Naive thymus-derived CD4-positive, alpha-beta T cell (primary cell): ENCODE measurements at regions not wholly inside any gene's neighbourhood (a gene's known extent, or its start where the extent isn't known, plus 50 kb on each side); places are given as distances from the start of the nearest gene placed in this dataset.
A peak's percentile ranks its signal among the peaks of the same experiment; 100 is the strongest.

Source experiments
- ATAC-seq: fragments of 150-1000 bp; cut with Tn5 transposase; 2 replicates; pipeline ENCODE4 v1.10.0; 2021; ENCODE audit warnings: mild to moderate bottlenecking, moderate library complexity
- CTCF ChIA-PET: fragments of 350-600 bp; sonication (Branson Sonifier 250); formaldehyde crosslinking; loops from one replicate; lab custom pipeline; 2021; ENCODE audit warnings: antibody characterized with exemption; lab: Charles Lee
- POLR2A ChIA-PET: fragments of 350-600 bp; sonication (Branson Sonifier 250); formaldehyde crosslinking; loops from one replicate; lab custom pipeline; 2021; ENCODE audit warnings: antibody characterized with exemption, inconsistent platforms; lab: Charles Lee
- DNase-seq, 9 donors: peaks; one replicate each; pipeline versions ENCODE4 v3.0.0 to v3.0.0-alpha.2; 2020 to 2022; ENCODE audit warnings: mixed read lengths in 1 of 9
- H3K27ac ChIP-seq: one replicate; pipeline ENCODE4 v1.7.0; 2013; ENCODE audit warnings: mild to moderate bottlenecking, low read depth, low read length, moderate library complexity
- H3K27me3 ChIP-seq, 2 donors: one replicate each; pipeline ENCODE4 v1.7.0; 2013; ENCODE audit warnings: low read length in 2 of 2, mild to moderate bottlenecking in 2 of 2, moderate library complexity in 2 of 2; ENCODE audit not compliant: control insufficient read depth in 2 of 2, insufficient read depth in 2 of 2
- H3K36me3 ChIP-seq, 3 experiments: 1 replicate in 2 of 3; 2 replicates in 1 of 3; pipeline ENCODE4 v1.7.0; 2013; ENCODE audit warnings: low read length in 3 of 3, mild to moderate bottlenecking in 3 of 3, moderate library complexity in 1 of 3; ENCODE audit not compliant: insufficient read depth in 3 of 3, control insufficient read depth in 2 of 3
- H3K4me1 ChIP-seq, 2 donors: one replicate each; pipeline ENCODE4 v1.7.0; 2013; ENCODE audit warnings: low read length in 2 of 2, mild to moderate bottlenecking in 2 of 2, moderate library complexity in 1 of 2; ENCODE audit not compliant: control insufficient read depth in 2 of 2, insufficient read depth in 2 of 2
- H3K4me3 ChIP-seq: 2 replicates; pipeline ENCODE4 v1.7.0; 2013; ENCODE audit warnings: mild to moderate bottlenecking, low read length
- H3K9me3 ChIP-seq, 3 experiments: 1 replicate in 2 of 3; 2 replicates in 1 of 3; pipeline ENCODE4 v1.7.0; 2013; ENCODE audit warnings: low read length in 3 of 3; ENCODE audit not compliant: control insufficient read depth in 2 of 3
- H3K27ac Mint-ChIP-seq, 9 donors: one replicate each; pipeline ENCODE4 v1.8.0; 2020 to 2022; ENCODE audit warnings: mixed read lengths in 9 of 9, mild to moderate bottlenecking in 8 of 9, moderate library complexity in 5 of 9, inconsistent platforms in 2 of 9
- H3K27me3 Mint-ChIP-seq, 5 donors: one replicate each; pipeline ENCODE4 v1.8.0; 2021 to 2022; ENCODE audit warnings: mixed read lengths in 5 of 5, mild to moderate bottlenecking in 1 of 5
- H3K36me3 Mint-ChIP-seq, 5 donors: one replicate each; pipeline ENCODE4 v1.8.0; 2020 to 2022; ENCODE audit warnings: mixed read lengths in 5 of 5, mild to moderate bottlenecking in 3 of 5, inconsistent platforms in 1 of 5
- H3K4me1 Mint-ChIP-seq, 7 donors: one replicate each; pipeline ENCODE4 v1.8.0; 2020 to 2022; ENCODE audit warnings: mixed read lengths in 7 of 7, mild to moderate bottlenecking in 3 of 7, inconsistent platforms in 1 of 7
- H3K4me3 Mint-ChIP-seq, 10 donors: one replicate each; pipeline ENCODE4 v1.8.0; 2020 to 2022; ENCODE audit warnings: mild to moderate bottlenecking in 10 of 10, mixed read lengths in 10 of 10, moderate library complexity in 6 of 10, inconsistent platforms in 2 of 10
- H3K9me3 Mint-ChIP-seq, 11 donors: one replicate each; pipeline ENCODE4 v1.8.0; 2020 to 2022; ENCODE audit warnings: mixed read lengths in 11 of 11, mild to moderate bottlenecking in 4 of 11, inconsistent platforms in 1 of 11, moderate library complexity in 1 of 11
- intact Hi-C, 2 donors: fragments of 100-400 bp; cut with micrococcal nuclease; formaldehyde crosslinking; loops; one replicate each; pipeline ENCODE4 v1.15.1; 2023

GRCh38 chr3:56880720-56881575 lies 79.2 kb upstream of the ARHGEF3 start:
- peaks cover 0 to 33% (median 27%) of the 10 kb centered on the region in 5 donors for H3K36me3 Mint-ChIP-seq
- DNase-seq = no peak
- intact Hi-C loops = no loop called here
- H3K27me3 ChIP-seq = no peaks in the 10 kb centered on the region
- no peak overlapping the region for H3K4me3 ChIP-seq
- no peak overlapping the region for H3K4me3 Mint-ChIP-seq
- no peaks in the 10 kb centered on the region for H3K27me3 Mint-ChIP-seq
- no peak for ATAC-seq
- peaks cover 11 to 47% of the 10 kb centered on the region in 2 donors for H3K4me1 ChIP-seq
- ChIA-PET CTCF (interaction anchor here (1.5 kb wide), 1 partner anchor 83 kb away, joined by 3 read pairs; no protein-coding TSS in a partner anchor), POLR2A (interaction anchor here (0.8 to 2.2 kb wide), 2 partner anchors 10 to 36 kb away, joined by 3 to 7 read pairs; no protein-coding TSS in a partner anchor)
- H3K9me3 Mint-ChIP-seq = no peaks in the 10 kb centered on the region
- H3K27ac Mint-ChIP-seq = peak overlapping the region in 8 of 9 donors; percentile 16 to 85 (median 58)
- H3K36me3 ChIP-seq = peaks cover 0 to 4% (median 0%) of the 10 kb centered on the region in 3 experiments
- H3K27ac ChIP-seq = no peak overlapping the region
- no peaks in the 10 kb centered on the region for H3K9me3 ChIP-seq
- peaks cover 32 to 86% (median 78%) of the 10 kb centered on the region in 7 donors for H3K4me1 Mint-ChIP-seq

DNA sequence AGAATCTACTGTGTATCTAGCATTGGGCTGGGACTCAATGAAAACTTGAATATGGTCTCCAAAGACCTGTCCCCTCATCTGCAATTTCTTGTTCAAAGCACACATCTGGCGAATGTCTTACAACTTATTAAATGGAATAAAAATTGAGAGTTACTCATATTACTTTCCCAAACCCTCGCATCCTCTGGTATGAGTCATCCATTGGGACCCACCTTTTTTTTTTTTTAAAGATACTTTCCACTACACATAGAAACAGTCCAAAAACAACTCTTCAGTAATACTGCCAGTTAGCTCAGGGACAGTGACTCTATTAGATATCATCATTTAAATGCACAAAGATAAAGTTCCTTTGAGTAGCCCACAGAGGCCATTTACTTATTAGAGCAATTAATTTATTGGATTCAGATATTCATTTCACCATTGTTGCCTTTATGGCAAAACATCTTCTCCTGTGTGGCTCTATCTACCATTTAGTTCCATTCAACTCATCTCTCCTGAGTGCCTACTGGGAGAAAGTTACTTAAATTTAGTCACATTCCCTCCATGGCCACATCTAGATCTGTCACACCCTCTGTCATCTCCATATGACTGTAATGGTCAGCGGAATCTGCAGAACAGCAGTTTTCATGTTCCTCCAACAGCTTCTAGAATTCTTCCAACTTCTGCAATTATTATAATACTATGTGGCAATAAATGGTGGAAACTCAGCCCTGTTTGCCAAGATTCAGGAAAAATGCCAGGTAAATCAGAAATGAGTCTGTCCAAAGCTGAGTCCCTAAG lies 77.9 kb upstream of the ARHGEF3 start:
- no peaks in the 10 kb centered on the region for H3K9me3 Mint-ChIP-seq
- ChIA-PET POLR2A (interaction anchor here (0.6 to 0.8 kb wide), 3 partner anchors 11 to 78 kb away, joined by 3 read pairs; partner anchors contain the start of gene ARHGEF3), CTCF (interaction anchor here (1.5 kb wide), 1 partner anchor 81 kb away, joined by 3 read pairs; no protein-coding TSS in a partner anchor)
- no peak for DNase-seq
- H3K4me1 Mint-ChIP-seq = peaks cover 34 to 85% (median 76%) of the 10 kb centered on the region in 7 donors
- Histone ChIP-seq H3K4me1 (peaks cover 10 to 53% of the 10 kb centered on the region in 2 donors), H3K36me3 (peaks cover 0 to 4% (median 0%) of the 10 kb centered on the region in 3 experiments), H3K4me3 (no peak overlapping the region), H3K9me3 (no peaks in the 10 kb centered on the region), H3K27ac (no peak overlapping the region), H3K27me3 (no peaks in the 10 kb centered on the region)
- ATAC-seq = no peak
- H3K4me3 Mint-ChIP-seq = peak overlapping the region in 1 of 10 donors; percentile 33
- H3K27me3 Mint-ChIP-seq = no peaks in the 10 kb centered on the region
- H3K36me3 Mint-ChIP-seq = peaks cover 0 to 35% (median 29%) of the 10 kb centered on the region in 5 donors
- H3K27ac Mint-ChIP-seq = peak overlapping the region; percentile 5 to 85 (median 55)
- intact Hi-C loops = loop anchor here in 1 of 2 donors (2.0 to 5.0 kb wide), 3 partner anchors 13 to 38 kb away; no protein-coding TSS in a partner anchor

DNA sequence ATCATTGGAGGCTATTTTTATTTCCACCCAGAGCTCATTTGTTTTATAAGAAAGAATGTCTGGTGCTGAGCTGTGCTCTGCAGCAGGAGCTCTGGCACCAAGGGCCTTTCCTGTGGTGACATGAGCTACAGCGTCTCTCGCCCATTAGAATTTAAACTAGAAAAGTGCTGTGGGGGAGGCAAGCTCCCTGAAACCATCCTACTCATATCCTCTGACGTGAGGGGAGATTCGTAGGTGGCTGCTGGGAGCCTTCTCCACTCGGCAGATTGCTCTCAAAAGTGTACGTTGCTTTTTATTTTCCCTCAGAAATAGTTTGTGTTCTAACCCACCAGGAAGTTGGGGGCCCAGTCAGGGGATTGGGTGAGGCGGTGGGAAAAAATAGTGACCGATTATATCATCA lies 76.3 kb upstream of the ARHGEF3 start:
- H3K27me3 Mint-ChIP-seq = no peaks in the 10 kb centered on the region
- peaks cover 33 to 88% (median 78%) of the 10 kb centered on the region in 7 donors for H3K4me1 Mint-ChIP-seq
- H3K27ac Mint-ChIP-seq = peak overlapping the region; percentile 79 to 95 (median 91)
- H3K9me3 ChIP-seq = no peaks in the 10 kb centered on the region
- H3K36me3 Mint-ChIP-seq = peaks cover 0 to 35% (median 32%) of the 10 kb centered on the region in 5 donors
- no peaks in the 10 kb centered on the region for H3K27me3 ChIP-seq
- CTCF ChIA-PET = interaction anchor here (0.7 to 1.3 kb wide), 3 partner anchors 8 to 21 kb away, joined by 3 to 5 read pairs (median 4); no protein-coding TSS in a partner anchor
- H3K36me3 ChIP-seq = peaks cover 0 to 4% (median 0%) of the 10 kb centered on the region in 3 experiments
- DNase-seq (peak in 7 of 9 donors; percentile 29 to 65 (median 49)), ATAC-seq (peak; percentile 84)
- H3K9me3 Mint-ChIP-seq = peaks cover 0 to 3% (median 0%) of the 10 kb centered on the region in 11 donors
- H3K27ac ChIP-seq = peak overlapping the region; percentile 57
- H3K4me1 ChIP-seq = peaks cover 10 to 57% of the 10 kb centered on the region in 2 donors
- POLR2A ChIA-PET = interaction anchor here (1.0 to 1.7 kb wide), 6 partner anchors 9 to 76 kb away, joined by 3 to 10 read pairs (median 6); partner anchors contain the start of gene ARHGEF3
- H3K4me3 Mint-ChIP-seq = peak overlapping the region; percentile 48 to 85 (median 73)
- no peak overlapping the region for H3K4me3 ChIP-seq
- intact Hi-C loops = loop anchor here (1.0 to 5.0 kb wide), 6 partner anchors 9 to 39 kb away; no protein-coding TSS in a partner anchor

DNA sequence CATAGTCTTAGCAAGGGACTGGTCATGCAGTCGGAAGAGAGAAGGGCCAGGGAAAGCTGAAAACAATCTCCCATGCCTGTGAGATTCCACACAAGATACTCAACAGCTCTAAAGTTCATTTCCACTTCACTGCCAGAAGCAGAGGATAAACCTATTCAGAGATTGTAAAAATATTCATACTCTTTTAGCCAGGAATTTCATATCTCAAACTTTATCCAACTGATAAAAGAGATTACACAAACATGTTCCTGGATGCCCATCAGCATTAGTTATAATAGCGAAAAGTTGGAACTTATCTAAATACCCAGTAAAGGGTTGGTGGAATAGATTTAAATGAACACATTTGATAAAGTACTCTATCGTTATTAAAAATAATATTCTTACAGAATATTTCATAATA lies 75.2 kb upstream of the ARHGEF3 start:
- peak overlapping the region in 7 of 9 donors; percentile 33 to 86 (median 79) for H3K27ac Mint-ChIP-seq

GRCh38 chr3:56874269-56874668 lies 72.5 kb upstream of the ARHGEF3 start:
- H3K36me3 Mint-ChIP-seq = peaks cover 0 to 15% (median 6%) of the 10 kb centered on the region in 5 donors
- Histone ChIP-seq H3K4me1 (peaks cover 10 to 49% of the 10 kb centered on the region in 2 donors), H3K27me3 (no peaks in the 10 kb centered on the region), H3K4me3 (no peak overlapping the region), H3K27ac (no peak overlapping the region), H3K36me3 (no peaks in the 10 kb centered on the region), H3K9me3 (no peaks in the 10 kb centered on the region)
- H3K4me3 Mint-ChIP-seq = no peak overlapping the region
- peak overlapping the region in 3 of 9 donors; percentile 9 to 33 (median 18) for H3K27ac Mint-ChIP-seq
- intact Hi-C loops = no loop called here
- CTCF ChIA-PET = no interaction called here
- no peak for ATAC-seq
- POLR2A ChIA-PET = interaction anchor here (1.3 to 1.9 kb wide), 4 partner anchors 10 to 43 kb away, joined by 4 to 6 read pairs (median 5); no protein-coding TSS in a partner anchor
- DNase-seq = no peak
- no peaks in the 10 kb centered on the region for H3K27me3 Mint-ChIP-seq
- H3K4me1 Mint-ChIP-seq = peaks cover 38 to 77% (median 68%) of the 10 kb centered on the region in 7 donors
- H3K9me3 Mint-ChIP-seq = peaks cover 0 to 3% (median 0%) of the 10 kb centered on the region in 11 donors

More for the DNA sequence above, 75.2 kb upstream of the ARHGEF3 start:
- peak overlapping the region in 4 of 10 donors; percentile 31 to 85 (median 40) for H3K4me3 Mint-ChIP-seq
- H3K36me3 Mint-ChIP-seq = peaks cover 0 to 33% (median 28%) of the 10 kb centered on the region in 5 donors
- no peak overlapping the region for H3K4me3 ChIP-seq
- H3K27me3 Mint-ChIP-seq = no peaks in the 10 kb centered on the region
- H3K27me3 ChIP-seq = no peaks in the 10 kb centered on the region
- ATAC-seq = no peak
- intact Hi-C loops = loop anchor here in 1 of 2 donors (5.0 kb wide), 1 partner anchor 40 kb away; no protein-coding TSS in a partner anchor
- ChIA-PET CTCF (interaction anchor here (1.3 kb wide), 1 partner anchor 9 kb away, joined by 4 read pairs; no protein-coding TSS in a partner anchor), POLR2A (interaction anchor here (0.5 to 1.5 kb wide), 3 partner anchors 11 to 320 kb away, joined by 3 to 6 read pairs (median 3); no protein-coding TSS in a partner anchor)
- H3K27ac ChIP-seq = no peak overlapping the region
- H3K4me1 ChIP-seq = peaks cover 10 to 54% of the 10 kb centered on the region in 2 donors
- H3K36me3 ChIP-seq = peaks cover 0 to 4% (median 0%) of the 10 kb centered on the region in 3 experiments
- DNase-seq = no peak
- H3K9me3 ChIP-seq = no peaks in the 10 kb centered on the region
- H3K9me3 Mint-ChIP-seq = peaks cover 0 to 3% (median 0%) of the 10 kb centered on the region in 11 donors
- peaks cover 33 to 85% (median 78%) of the 10 kb centered on the region in 7 donors for H3K4me1 Mint-ChIP-seq
